ENCODE measurements at regions not wholly inside any gene's neighbourhood (a gene's known extent, or its start where the extent isn't known, plus 50 kb on each side); places are given as distances from the start of the nearest gene placed in this dataset.

- Histone ChIP-seq H3K27ac (ENCODE audit: low read depth, low read length) (no peak overlapping the region), H2BK12ac (ENCODE audit: low read length) (no peak overlapping the region), H2BK5ac (ENCODE audit: low read depth, low read length, poor library complexity) (no peak overlapping the region), H2AK5ac (ENCODE audit: low read length) (no peak overlapping the region), H3K23ac (ENCODE audit: low read length) (no peak overlapping the region), H3K4ac (ENCODE audit: low read depth, low read length) (peak overlapping the region; percentile 24), H3K4me2 (ENCODE audit: low read length) (no peak overlapping the region), H4K91ac (ENCODE audit: low read depth, low read length) (no peak overlapping the region), H3K14ac (ENCODE audit: low read length) (no peak overlapping the region), H3K27me3 (ENCODE audit: insufficient read depth, low read length) (no peaks in the 10 kb centered on the region), H4K12ac (ENCODE audit: low read depth, low read length) (no peak overlapping the region), H3K4me3 (ENCODE audit: low read depth, low read length) (no peak overlapping the region), H2BK120ac (ENCODE audit: insufficient read depth, low read length, poor library complexity) (no peak overlapping the region), H3K79me2 (ENCODE audit: control insufficient read depth, insufficient read depth, low read length, poor library complexity) (peaks cover 21% of the 10 kb centered on the region), H3K4me1 (ENCODE audit: control insufficient read depth in 1 of 2, insufficient read depth in 2 of 2, low read length in 2 of 2) (peaks cover 0 to 2% of the 10 kb centered on the region in 2 experiments), H3K9me3 (ENCODE audit: insufficient read depth, low read depth, low read length) (no peaks in the 10 kb centered on the region), H4K8ac (ENCODE audit: low read depth, low read length) (no peak overlapping the region), H3K36me3 (ENCODE audit: control insufficient read depth in 1 of 2, insufficient read depth in 2 of 2, low read length in 2 of 2) (peaks cover 4 to 5% of the 10 kb centered on the region in 2 experiments), H3K9ac (ENCODE audit: low read length) (no peak overlapping the region), H3K79me1 (ENCODE audit: low read length) (peaks cover under 1% of the 10 kb centered on the region), H3K18ac (ENCODE audit: low read length) (no peak overlapping the region), H2AFZ (ENCODE audit: insufficient read depth, low read length, poor library complexity) (no peak overlapping the region)
- no CpG with 5 or more reads among the region's 4 CpGs for WGBS (ENCODE audit: extremely low coverage, insufficient coverage, insufficient read length)
- DNase-seq: no peak
Observed at GRCh38 chr3:48082580-48083184, 66.5 kb upstream of the MAP4 start.

- Histone ChIP-seq H2BK120ac (ENCODE audit: insufficient read depth, low read length, poor library complexity) (no peak overlapping the region), H3K4me1 (ENCODE audit: control insufficient read depth in 1 of 2, insufficient read depth in 2 of 2, low read length in 2 of 2) (no peaks in the 10 kb centered on the region), H4K12ac (ENCODE audit: low read depth, low read length) (no peak overlapping the region), H3K9ac (ENCODE audit: low read length) (no peak overlapping the region), H2BK5ac (ENCODE audit: low read depth, low read length, poor library complexity) (no peak overlapping the region), H3K27me3 (ENCODE audit: insufficient read depth, low read length) (no peaks in the 10 kb centered on the region), H3K79me2 (ENCODE audit: control insufficient read depth, insufficient read depth, low read length, poor library complexity) (peaks cover 21% of the 10 kb centered on the region), H3K36me3 (ENCODE audit: control insufficient read depth in 1 of 2, insufficient read depth in 2 of 2, low read length in 2 of 2) (peaks cover 2 to 5% of the 10 kb centered on the region in 2 experiments), H3K23ac (ENCODE audit: low read length) (no peak overlapping the region), H3K27ac (ENCODE audit: low read depth, low read length) (no peak overlapping the region), H2AK5ac (ENCODE audit: low read length) (no peak overlapping the region), H4K91ac (ENCODE audit: low read depth, low read length) (no peak overlapping the region), H3K4me2 (ENCODE audit: low read length) (no peak overlapping the region), H3K14ac (ENCODE audit: low read length) (no peak overlapping the region), H2AFZ (ENCODE audit: insufficient read depth, low read length, poor library complexity) (no peak overlapping the region), H2BK12ac (ENCODE audit: low read length) (no peak overlapping the region), H3K9me3 (ENCODE audit: insufficient read depth, low read depth, low read length) (no peaks in the 10 kb centered on the region), H4K8ac (ENCODE audit: low read depth, low read length) (no peak overlapping the region), H3K18ac (ENCODE audit: low read length) (no peak overlapping the region), H3K4me3 (ENCODE audit: low read depth, low read length) (no peak overlapping the region), H3K4ac (ENCODE audit: low read depth, low read length) (peak overlapping the region; percentile 90), H3K79me1 (ENCODE audit: low read length) (no peaks in the 10 kb centered on the region)
- no CpG with 5 or more reads among the region's 2 CpGs for WGBS (ENCODE audit: extremely low coverage, insufficient coverage, insufficient read length)
- no peak for DNase-seq
Observed at GRCh38 chr3:48077815-48078214, 61.6 kb upstream of the MAP4 start.

GRCh38 chr3:48070030-48070429 lies 53.8 kb upstream of the MAP4 start:
- Histone ChIP-seq H3K27me3 (ENCODE audit: insufficient read depth, low read length) (no peaks in the 10 kb centered on the region), H3K4ac (ENCODE audit: low read depth, low read length) (peak overlapping the region; percentile 83), H3K9ac (ENCODE audit: low read length) (no peak overlapping the region), H3K79me2 (ENCODE audit: control insufficient read depth, insufficient read depth, low read length, poor library complexity) (peaks cover 16% of the 10 kb centered on the region), H2BK5ac (ENCODE audit: low read depth, low read length, poor library complexity) (no peak overlapping the region), H3K27ac (ENCODE audit: low read depth, low read length) (no peak overlapping the region), H4K91ac (ENCODE audit: low read depth, low read length) (no peak overlapping the region), H3K4me1 (ENCODE audit: control insufficient read depth in 1 of 2, insufficient read depth in 2 of 2, low read length in 2 of 2) (no peaks in the 10 kb centered on the region), H4K8ac (ENCODE audit: low read depth, low read length) (no peak overlapping the region), H3K9me3 (ENCODE audit: insufficient read depth, low read depth, low read length) (no peaks in the 10 kb centered on the region), H3K4me2 (ENCODE audit: low read length) (no peak overlapping the region), H3K79me1 (ENCODE audit: low read length) (no peaks in the 10 kb centered on the region), H3K23ac (ENCODE audit: low read length) (no peak overlapping the region), H2BK12ac (ENCODE audit: low read length) (no peak overlapping the region), H2BK120ac (ENCODE audit: insufficient read depth, low read length, poor library complexity) (no peak overlapping the region), H3K14ac (ENCODE audit: low read length) (no peak overlapping the region), H3K4me3 (ENCODE audit: low read depth, low read length) (no peak overlapping the region), H2AFZ (ENCODE audit: insufficient read depth, low read length, poor library complexity) (no peak overlapping the region), H3K36me3 (ENCODE audit: control insufficient read depth in 1 of 2, insufficient read depth in 2 of 2, low read length in 2 of 2) (peaks cover 2 to 10% of the 10 kb centered on the region in 2 experiments), H4K12ac (ENCODE audit: low read depth, low read length) (no peak overlapping the region), H2AK5ac (ENCODE audit: low read length) (no peak overlapping the region), H3K18ac (ENCODE audit: low read length) (no peak overlapping the region)
- DNase-seq: no peak
- no CpG with 5 or more reads among the region's 2 CpGs for WGBS (ENCODE audit: extremely low coverage, insufficient coverage, insufficient read length)

- DNase-seq: no peak
- Histone ChIP-seq H3K4ac (ENCODE audit: low read depth, low read length) (peak overlapping the region; percentile 96), H3K27me3 (ENCODE audit: insufficient read depth, low read length) (no peaks in the 10 kb centered on the region), H4K91ac (ENCODE audit: low read depth, low read length) (no peak overlapping the region), H4K8ac (ENCODE audit: low read depth, low read length) (no peak overlapping the region), H3K9ac (ENCODE audit: low read length) (no peak overlapping the region), H3K27ac (ENCODE audit: low read depth, low read length) (no peak overlapping the region), H3K9me3 (ENCODE audit: insufficient read depth, low read depth, low read length) (no peaks in the 10 kb centered on the region), H2AK5ac (ENCODE audit: low read length) (no peak overlapping the region), H3K23ac (ENCODE audit: low read length) (no peak overlapping the region), H3K79me1 (ENCODE audit: low read length) (no peaks in the 10 kb centered on the region), H2BK120ac (ENCODE audit: insufficient read depth, low read length, poor library complexity) (no peak overlapping the region), H3K14ac (ENCODE audit: low read length) (no peak overlapping the region), H2BK5ac (ENCODE audit: low read depth, low read length, poor library complexity) (no peak overlapping the region), H3K4me3 (ENCODE audit: low read depth, low read length) (no peak overlapping the region), H3K4me1 (ENCODE audit: control insufficient read depth in 1 of 2, insufficient read depth in 2 of 2, low read length in 2 of 2) (no peaks in the 10 kb centered on the region), H4K12ac (ENCODE audit: low read depth, low read length) (no peak overlapping the region), H2BK12ac (ENCODE audit: low read length) (no peak overlapping the region), H3K4me2 (ENCODE audit: low read length) (no peak overlapping the region), H3K18ac (ENCODE audit: low read length) (no peak overlapping the region), H3K36me3 (ENCODE audit: control insufficient read depth in 1 of 2, insufficient read depth in 2 of 2, low read length in 2 of 2) (peaks cover 0 to 7% of the 10 kb centered on the region in 2 experiments), H3K79me2 (ENCODE audit: control insufficient read depth, insufficient read depth, low read length, poor library complexity) (peaks cover 14% of the 10 kb centered on the region), H2AFZ (ENCODE audit: insufficient read depth, low read length, poor library complexity) (no peak overlapping the region)
Observed at GRCh38 chr3:48069339-48069738, 53.1 kb upstream of the MAP4 start.
